K562 (cell line): ENCODE measurements at regions not wholly inside any gene's neighbourhood (a gene's known extent, or its start where the extent isn't known, plus 50 kb on each side); places are given as distances from the start of the nearest gene placed in this dataset.

Experiments used
- CBX5 ChIP-seq: IDR thresholded peaks from 2 replicates; pipeline ENCODE4 v1.6.1; 2014; ENCODE audit warnings: low read depth, borderline replicate concordance
- ELK3 ChIP-seq: fragments of 450-650 bp; formaldehyde crosslinking; IDR thresholded peaks from 2 replicates; pipeline ENCODE4 v1.4.0; 2020; ENCODE audit warnings: mild to moderate bottlenecking
- ERF ChIP-seq: fragments of 450-650 bp; formaldehyde crosslinking; IDR thresholded peaks from 2 replicates; pipeline ENCODE4 v1.4.0; 2020; ENCODE audit warnings: mild to moderate bottlenecking, mixed read lengths
- FOXO4 ChIP-seq: fragments of 450-650 bp; formaldehyde crosslinking; IDR thresholded peaks from 2 replicates; pipeline ENCODE4 v1.4.0; 2020; ENCODE audit warnings: mild to moderate bottlenecking, moderate library complexity
- NFRKB ChIP-seq: fragments of 450-650 bp; IDR thresholded peaks from 2 replicates; pipeline ENCODE4 v1.6.1; 2016; ENCODE audit warnings: low read depth
- PTBP1 ChIP-seq: fragments of 200-400 bp; formaldehyde crosslinking; IDR thresholded peaks from 2 replicates; pipeline ENCODE4 v1.6.1; 2017; ENCODE audit warnings: low read depth, low read length
- TEAD1 ChIP-seq, 2 experiments: fragments of 450-650 bp in 1 of 2; sonication (generic) in 1 of 2; formaldehyde crosslinking; IDR thresholded peaks; 2 replicates each; pipeline versions ENCODE4 v1.4.0 to v1.8.0; 2020 to 2022; ENCODE audit warnings: mild to moderate bottlenecking in 2 of 2, missing genetic modification reagents in 1 of 2
- ZBTB12 ChIP-seq: fragments of 250-450 bp; sonication (Bioruptor Pico); IDR thresholded peaks from 2 replicates; pipeline ENCODE4 v1.4.0; 2020
- ZNF764 ChIP-seq: fragments of 250-450 bp; sonication (Bioruptor Pico); IDR thresholded peaks from 2 replicates; pipeline ENCODE4 v1.4.0; 2020; ENCODE audit warnings: low read depth, mild to moderate bottlenecking, moderate library complexity
- TF ChIP-seq, protein P1 (sequence below): fragments of 250-450 bp; sonication (Bioruptor Pico); IDR thresholded peaks from 2 replicates; pipeline ENCODE4 v1.8.0; 2022; ENCODE audit warnings: moderate library complexity, mild to moderate bottlenecking, inconsistent platforms
- TF ChIP-seq, protein P2 (sequence below): fragments of 250-450 bp; sonication (Bioruptor Pico); IDR thresholded peaks from 2 replicates; pipeline ENCODE4 v1.8.0; 2022; ENCODE audit warnings: moderate library complexity, mild to moderate bottlenecking, inconsistent platforms
- TF ChIP-seq, protein P3 (sequence below), 2 experiments: fragments of 450-650 bp in 1 of 2; sonication (generic) in 1 of 2; formaldehyde crosslinking in 1 of 2; IDR thresholded peaks; 2 replicates each; pipeline versions ENCODE4 v1.7.1 to v1.9.0; 2016 to 2022; ENCODE audit warnings: inconsistent platforms in 1 of 2, mild to moderate bottlenecking in 1 of 2, missing genetic modification reagents in 1 of 2

DNA sequence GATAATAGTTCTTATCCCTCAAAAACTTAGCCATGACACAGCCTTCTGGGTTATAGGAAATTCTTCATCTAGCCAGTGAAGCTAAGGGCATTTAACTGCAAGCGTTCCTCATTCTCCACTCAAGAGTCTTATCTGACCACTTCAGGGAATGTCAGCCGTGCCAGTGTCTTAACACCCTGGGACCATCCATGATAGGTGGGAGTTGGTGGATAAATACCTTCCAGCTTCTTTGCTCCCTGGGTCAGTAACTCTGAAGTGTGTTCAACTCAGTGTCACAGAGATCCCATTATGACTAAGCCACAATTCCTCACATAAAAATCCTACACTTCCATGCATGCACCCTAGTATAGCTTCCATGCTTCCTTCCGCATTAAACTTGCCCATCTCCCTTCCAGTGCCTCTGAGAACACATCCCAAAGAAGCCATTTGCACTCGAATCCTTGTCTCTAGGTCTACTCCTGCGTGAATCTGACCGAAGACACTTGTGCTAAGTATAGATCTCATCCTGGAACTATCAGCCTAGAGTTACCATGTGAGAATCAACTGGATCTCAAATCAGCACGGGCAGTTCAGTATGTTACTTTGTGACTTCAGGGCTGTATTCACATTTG is 264.3 kb upstream of the MAF start (continued):
- TF ChIP-seq, protein P1, sequence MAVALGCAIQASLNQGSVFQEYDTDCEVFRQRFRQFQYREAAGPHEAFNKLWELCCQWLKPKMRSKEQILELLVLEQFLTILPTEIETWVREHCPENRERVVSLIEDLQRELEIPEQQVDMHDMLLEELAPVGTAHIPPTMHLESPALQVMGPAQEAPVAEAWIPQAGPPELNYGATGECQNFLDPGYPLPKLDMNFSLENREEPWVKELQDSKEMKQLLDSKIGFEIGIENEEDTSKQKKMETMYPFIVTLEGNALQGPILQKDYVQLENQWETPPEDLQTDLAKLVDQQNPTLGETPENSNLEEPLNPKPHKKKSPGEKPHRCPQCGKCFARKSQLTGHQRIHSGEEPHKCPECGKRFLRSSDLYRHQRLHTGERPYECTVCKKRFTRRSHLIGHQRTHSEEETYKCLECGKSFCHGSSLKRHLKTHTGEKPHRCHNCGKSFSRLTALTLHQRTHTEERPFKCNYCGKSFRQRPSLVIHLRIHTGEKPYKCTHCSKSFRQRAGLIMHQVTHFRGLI (CRISPR knock-in tag): 0 out of 2 replicates have a peak, but pooled peaks have one; percentile 3
- TF ChIP-seq FOXO4 (CRISPR knock-in tag) (0 out of 2 replicates have a peak, but pooled peaks have one; percentile 4), TEAD1 (CRISPR knock-in tag; IDR thresholded peaks at IDR 0.05) (peak in 1 of 2 experiments; percentile 70; a peak in 2 of 4 replicates), ZNF764 (CRISPR knock-in tag) (no peak), ERF (CRISPR knock-in tag) (0 out of 2 replicates have a peak, but pooled peaks have one; percentile 10), NFRKB (peak; percentile 18; the same call in 1 of the 2 replicates), ZBTB12 (CRISPR knock-in tag) (no peak), CBX5 (no peak), ELK3 (CRISPR knock-in tag) (no peak; the same call in 1 of the 2 replicates), PTBP1 (no peak)
- TF ChIP-seq, protein P2, sequence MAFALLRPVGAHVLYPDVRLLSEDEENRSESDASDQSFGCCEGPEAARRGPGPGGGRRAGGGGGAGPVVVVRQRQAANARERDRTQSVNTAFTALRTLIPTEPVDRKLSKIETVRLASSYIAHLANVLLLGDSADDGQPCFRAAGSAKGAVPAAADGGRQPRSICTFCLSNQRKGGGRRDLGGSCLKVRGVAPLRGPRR: 0 out of 2 replicates have a peak, but pooled peaks have one; percentile 16
- TF ChIP-seq, protein P3, sequence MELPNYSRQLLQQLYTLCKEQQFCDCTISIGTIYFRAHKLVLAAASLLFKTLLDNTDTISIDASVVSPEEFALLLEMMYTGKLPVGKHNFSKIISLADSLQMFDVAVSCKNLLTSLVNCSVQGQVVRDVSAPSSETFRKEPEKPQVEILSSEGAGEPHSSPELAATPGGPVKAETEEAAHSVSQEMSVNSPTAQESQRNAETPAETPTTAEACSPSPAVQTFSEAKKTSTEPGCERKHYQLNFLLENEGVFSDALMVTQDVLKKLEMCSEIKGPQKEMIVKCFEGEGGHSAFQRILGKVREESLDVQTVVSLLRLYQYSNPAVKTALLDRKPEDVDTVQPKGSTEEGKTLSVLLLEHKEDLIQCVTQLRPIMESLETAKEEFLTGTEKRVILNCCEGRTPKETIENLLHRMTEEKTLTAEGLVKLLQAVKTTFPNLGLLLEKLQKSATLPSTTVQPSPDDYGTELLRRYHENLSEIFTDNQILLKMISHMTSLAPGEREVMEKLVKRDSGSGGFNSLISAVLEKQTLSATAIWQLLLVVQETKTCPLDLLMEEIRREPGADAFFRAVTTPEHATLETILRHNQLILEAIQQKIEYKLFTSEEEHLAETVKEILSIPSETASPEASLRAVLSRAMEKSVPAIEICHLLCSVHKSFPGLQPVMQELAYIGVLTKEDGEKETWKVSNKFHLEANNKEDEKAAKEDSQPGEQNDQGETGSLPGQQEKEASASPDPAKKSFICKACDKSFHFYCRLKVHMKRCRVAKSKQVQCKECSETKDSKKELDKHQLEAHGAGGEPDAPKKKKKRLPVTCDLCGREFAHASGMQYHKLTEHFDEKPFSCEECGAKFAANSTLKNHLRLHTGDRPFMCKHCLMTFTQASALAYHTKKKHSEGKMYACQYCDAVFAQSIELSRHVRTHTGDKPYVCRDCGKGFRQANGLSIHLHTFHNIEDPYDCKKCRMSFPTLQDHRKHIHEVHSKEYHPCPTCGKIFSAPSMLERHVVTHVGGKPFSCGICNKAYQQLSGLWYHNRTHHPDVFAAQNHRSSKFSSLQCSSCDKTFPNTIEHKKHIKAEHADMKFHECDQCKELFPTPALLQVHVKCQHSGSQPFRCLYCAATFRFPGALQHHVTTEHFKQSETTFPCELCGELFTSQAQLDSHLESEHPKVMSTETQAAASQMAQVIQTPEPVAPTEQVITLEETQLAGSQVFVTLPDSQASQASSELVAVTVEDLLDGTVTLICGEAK (IDR thresholded peaks at IDR 0.05): no peak
- TF ChIP-seq, protein P3 (CRISPR knock-in tag; IDR thresholded peaks at IDR 0.05): no peak
